Heart right ventricle (tissue), 16 donors: ENCODE measurements at regions not wholly inside any gene's neighbourhood (a gene's known extent, or its start where the extent isn't known, plus 50 kb on each side); places are given as distances from the start of the nearest gene placed in this dataset.

Experiments used
- ATAC-seq, 8 donors: fragments of 200-7000 bp; cut with Tn5 transposase; one replicate each; pipeline ENCODE4 v1.9.1; 2020; ENCODE audit warnings: mild to moderate bottlenecking in 8 of 8, moderate library complexity in 8 of 8, moderate number of reproducible peaks in 1 of 8
- DNase-seq, 2 donors: peaks; one replicate each; pipeline ENCODE4 v3.0.0-alpha.2; 2020
- H3K27ac ChIP-seq, 10 donors: fragments of 200-600 bp; sonication (generic) in 2 of 10; one replicate each; pipeline versions ENCODE4 v1.5.0 to v1.8.0; 2020 to 2022; ENCODE audit warnings: mild to moderate bottlenecking in 3 of 10
- H3K27me3 ChIP-seq, 7 donors: fragments of 200-600 bp; one replicate each; pipeline ENCODE4 v1.8.0; 2021 to 2022; ENCODE audit warnings: mild to moderate bottlenecking in 2 of 7
- H3K36me3 ChIP-seq, 9 donors: fragments of 200-600 bp; sonication (generic) in 1 of 9; one replicate each; pipeline versions ENCODE4 v1.5.0 to v1.8.0; 2020 to 2022; ENCODE audit warnings: mild to moderate bottlenecking in 2 of 9
- H3K4me1 ChIP-seq, 9 donors: fragments of 200-600 bp; sonication (generic) in 1 of 9; one replicate each; pipeline versions ENCODE4 v1.5.0 to v1.8.0; 2020 to 2022; ENCODE audit warnings: mild to moderate bottlenecking in 4 of 9
- H3K4me3 ChIP-seq, 10 donors: fragments of 200-600 bp; sonication (generic) in 2 of 10; one replicate each; pipeline versions ENCODE4 v1.5.0 to v1.8.0; 2020 to 2022; ENCODE audit warnings: mild to moderate bottlenecking in 7 of 10, moderate library complexity in 2 of 10
- H3K9me3 ChIP-seq, 11 donors: fragments of 200-600 bp in 10 of 11; sonication (generic) in 2 of 11; one replicate each; pipeline versions ENCODE4 v1.5.0 to v1.8.0; 2013 to 2022; ENCODE audit warnings: mild to moderate bottlenecking in 2 of 11, control low read depth in 1 of 11, moderate library complexity in 1 of 11
- CTCF ChIP-seq, 9 donors: fragments of 200-600 bp; sonication (generic) in 2 of 9; IDR thresholded peaks; one replicate each; pipeline versions ENCODE4 v1.5.0 to v1.8.0; 2021 to 2022; ENCODE audit warnings: antibody characterized with exemption in 9 of 9, mild to moderate bottlenecking in 5 of 9, moderate library complexity in 1 of 9
- WGBS, 2 donors: extraction: QIAGEN DNeasy Blood & Tissue Kit; methylation state at CpG; one replicate each; pipeline ENCODE4 v1.1.7; 2013; ENCODE audit warnings: inconsistent platforms in 1 of 2; 5-methylcytosine and 5-hydroxymethylcytosine counted together
- intact Hi-C, 10 donors: fragments of 100-400 bp; cut with DNase I; formaldehyde crosslinking; loops; one replicate each; pipeline versions ENCODE4 v1.11.1 to v1.14.2; 2022
- donor health status: Arrhythmogenic right ventricular cardiomyopathy.
- donor health status: ischemic (EF 13 %, LVEDD 7.1; RV severe dilation, severe dysfunction).
- donor health status: healthy with polysubstance abuse.
- donor health status: DM: no; HTN: yes; CAD: no.
- donor health status: DM: no; HTN: no; CAD: no.
- donor health status: ischemic (EF 25% LVEDD 6.9; RV normal size, moderate dysfunction).
- donor health status: ischemic (EF 25% LVEDD 5.7; RV mildly dilated, moderate dysfunction).
- donor health status: healthy.
- donor health status: DM: yes; HTN: yes; CAD: no.
- donor health status: Ischemic cardiomyopathy.
- donor health status: ischemic (EF 35%, LVEDD 5.7; RV mildly dilated, moderate dysfunction).
- donor health status: nonischemic (EF 11% LVEDD 7.7; RV severe dilation, severe dysfunction).
- donor health status: DM: yes; HTN: yes; CAD: no.
- donor health status: PGD.
- donor health status: ischemic (EF 29% LVEDD 5.4; RV normal size, mild dysfunction).
- donor health status: nonischemic (EF 23%, LVEDD 6.1; RV moderate dilation, normal function).

- DNase-seq (no peak), ATAC-seq (no peak)
- no peaks in the 10 kb centered on the region for H3K36me3 ChIP-seq
- no peak overlapping the region for H3K4me3 ChIP-seq
- H3K27me3 ChIP-seq: no peaks in the 10 kb centered on the region
- peak overlapping the region in 1 of 10 donors; percentile 39 for H3K27ac ChIP-seq
- intact Hi-C loops: no loop called here
- WGBS, 2 donors: 42 to 55% methylated on average over 2 of the region's 2 CpGs
- TF ChIP-seq CTCF (IDR thresholded peaks at IDR 0.05): no peak
- no peaks in the 10 kb centered on the region for H3K9me3 ChIP-seq
- peaks cover 0 to 16% (median 0%) of the 10 kb centered on the region in 9 donors for H3K4me1 ChIP-seq
Measured at GRCh38 chr18:2448565-2449151, 122.6 kb downstream of the METTL4 start.

GRCh38 chr18:2451556-2451955, 119.7 kb downstream of the METTL4 start:
- WGBS, 2 donors: 91 to 97% methylated on average over 1 of the region's 1 CpG
- ATAC-seq (no peak), DNase-seq (no peak)
- peaks cover 0 to 11% (median 0%) of the 10 kb centered on the region in 11 donors for H3K9me3 ChIP-seq
- no peak for TF ChIP-seq CTCF (IDR thresholded peaks at IDR 0.05)
- H3K4me3 ChIP-seq: no peak overlapping the region
- peaks cover 0 to 9% (median 0%) of the 10 kb centered on the region in 9 donors for H3K4me1 ChIP-seq
- no peaks in the 10 kb centered on the region for H3K36me3 ChIP-seq
- no peaks in the 10 kb centered on the region for H3K27me3 ChIP-seq
- intact Hi-C loops: no loop called here
- H3K27ac ChIP-seq: no peak overlapping the region

GRCh38 chr18:2459886-2460285, 111.4 kb downstream of the METTL4 start:
- Histone ChIP-seq H3K27ac (no peak overlapping the region), H3K36me3 (no peaks in the 10 kb centered on the region), H3K9me3 (peaks cover 0 to 26% (median 5%) of the 10 kb centered on the region in 11 donors), H3K27me3 (no peaks in the 10 kb centered on the region), H3K4me1 (no peaks in the 10 kb centered on the region), H3K4me3 (no peak overlapping the region)
- DNase-seq (no peak), ATAC-seq (no peak)
- 88 to 93% methylated on average over 2 of the region's 2 CpGs for WGBS, 2 donors
- TF ChIP-seq CTCF (IDR thresholded peaks at IDR 0.05): no peak
- intact Hi-C loops: loop anchor here in 1 of 10 donors (10.0 kb wide), 1 partner anchor 55 kb away; no protein-coding TSS in a partner anchor

GRCh38 chr18:2466978-2467377, 104.3 kb downstream of the METTL4 start:
- no peak for ATAC-seq
- DNase-seq: no peak
- H3K4me3 ChIP-seq: no peak overlapping the region
- no peak overlapping the region for H3K27ac ChIP-seq
- TF ChIP-seq CTCF (IDR thresholded peaks at IDR 0.05): no peak
- H3K27me3 ChIP-seq: no peaks in the 10 kb centered on the region
- no peaks in the 10 kb centered on the region for H3K36me3 ChIP-seq
- H3K4me1 ChIP-seq: no peaks in the 10 kb centered on the region
- H3K9me3 ChIP-seq: peaks cover 0 to 2% (median 0%) of the 10 kb centered on the region in 11 donors
- WGBS, 2 donors: 89% methylated on average over 1 of the region's 1 CpG
- intact Hi-C loops: loop anchor here in 1 of 10 donors (10.0 kb wide), 1 partner anchor 62 kb away; no protein-coding TSS in a partner anchor
